ENCODE measurements at regions not wholly inside any gene's neighbourhood (a gene's known extent, or its start where the extent isn't known, plus 50 kb on each side); places are given as distances from the start of the nearest gene placed in this dataset.

GRCh38 chr1:226816576-226816975 is 53.8 kb upstream of the PSEN2 start:
- DNase-seq (ENCODE audit: low read depth) = peak; percentile 56

- DNase-seq (ENCODE audit: low read depth) = peak; percentile 59
Observed at GRCh38 chr1:226814751-226815537, 55.5 kb upstream of the PSEN2 start.

- no peak for DNase-seq (ENCODE audit: low read depth)
Observed at GRCh38 chr1:226813671-226814591, 56.5 kb upstream of the PSEN2 start.

DNA sequence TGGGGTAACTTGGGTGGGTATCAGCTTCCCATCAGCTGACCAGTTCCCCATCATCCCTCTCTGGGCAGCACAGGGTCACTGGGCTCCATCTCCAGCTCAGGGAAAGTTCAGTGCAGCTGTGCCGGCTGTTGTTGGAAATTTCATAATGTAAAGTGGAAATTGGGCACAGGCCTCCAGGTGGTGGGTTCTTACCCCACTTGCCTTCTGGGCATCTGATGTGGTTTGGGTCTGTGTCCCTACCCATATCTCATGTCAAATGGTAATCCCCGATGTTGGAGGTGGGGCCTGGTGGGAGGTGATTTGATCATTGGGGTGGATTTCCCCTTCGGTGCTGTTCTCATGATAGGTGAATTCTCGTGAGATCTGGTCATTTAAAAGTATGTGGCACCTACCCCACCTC is 59.7 kb upstream of the PSEN2 start:
- DNase-seq (ENCODE audit: low read depth) = no peak

DNA sequence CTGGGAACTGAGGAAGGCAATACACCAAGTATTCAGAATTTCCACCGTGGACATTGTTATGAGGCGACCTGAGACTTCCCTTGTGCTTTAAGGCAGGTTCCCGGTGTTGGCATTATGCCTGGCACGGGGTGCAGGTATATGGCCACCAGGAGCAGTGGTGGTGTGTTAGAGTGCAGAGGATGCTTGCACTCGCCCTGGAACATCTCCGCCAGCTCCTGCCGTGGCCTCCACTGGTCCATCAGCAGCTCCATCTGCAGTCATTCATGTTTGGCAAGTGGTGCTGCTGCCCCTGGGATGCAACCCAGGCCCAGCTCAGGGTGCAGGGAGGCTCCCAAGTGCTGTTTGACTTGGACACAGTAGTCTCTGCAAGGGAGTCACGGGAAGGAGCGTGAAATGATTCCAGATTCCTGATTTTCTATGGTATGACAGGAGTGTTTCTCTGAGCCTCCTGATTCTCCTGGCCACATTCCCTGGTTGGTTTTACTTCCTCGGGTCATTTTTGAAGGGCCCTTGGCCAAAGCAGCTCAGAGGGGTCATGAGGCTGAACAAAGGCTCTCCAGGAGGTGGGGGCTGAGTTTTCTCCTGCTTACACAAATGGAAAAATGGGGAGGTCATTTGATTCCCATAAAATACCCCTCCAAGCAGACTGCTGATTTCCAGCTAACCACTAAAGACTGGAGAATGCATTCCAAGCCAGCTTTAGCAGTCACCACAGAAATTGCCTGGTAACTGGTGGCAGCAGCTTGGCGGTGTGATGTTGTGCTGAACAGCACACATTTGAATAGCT is 60.4 kb upstream of the PSEN2 start:
- DNase-seq (ENCODE audit: low read depth) = peak; percentile 17

GRCh38 chr1:226808501-226808900 is 61.9 kb upstream of the PSEN2 start:
- DNase-seq (ENCODE audit: low read depth) = no peak

DNA sequence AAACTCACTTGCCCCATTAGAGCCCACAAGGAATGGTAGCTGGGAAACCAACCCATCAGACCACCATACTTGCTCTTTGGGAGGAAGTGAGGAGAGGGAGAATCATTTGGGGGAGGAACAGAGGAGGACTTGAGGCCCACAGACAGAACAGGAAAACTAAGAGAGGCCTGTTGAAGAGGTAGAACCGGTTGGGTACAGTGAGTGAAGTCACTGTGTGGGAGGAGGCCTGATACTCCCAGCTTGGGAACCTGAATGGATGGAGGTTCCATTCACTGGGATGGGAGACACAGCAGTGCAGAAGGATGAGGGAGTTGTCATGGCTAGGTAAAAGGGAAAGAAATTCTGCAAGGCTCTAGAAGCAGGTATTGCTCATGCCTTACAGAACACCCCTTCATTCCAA is 63.4 kb upstream of the PSEN2 start:
- DNase-seq (ENCODE audit: low read depth) = no peak

- DNase-seq (ENCODE audit: low read depth) = no peak
Observed at GRCh38 chr1:226804907-226805759, 65.3 kb upstream of the PSEN2 start.

DNA sequence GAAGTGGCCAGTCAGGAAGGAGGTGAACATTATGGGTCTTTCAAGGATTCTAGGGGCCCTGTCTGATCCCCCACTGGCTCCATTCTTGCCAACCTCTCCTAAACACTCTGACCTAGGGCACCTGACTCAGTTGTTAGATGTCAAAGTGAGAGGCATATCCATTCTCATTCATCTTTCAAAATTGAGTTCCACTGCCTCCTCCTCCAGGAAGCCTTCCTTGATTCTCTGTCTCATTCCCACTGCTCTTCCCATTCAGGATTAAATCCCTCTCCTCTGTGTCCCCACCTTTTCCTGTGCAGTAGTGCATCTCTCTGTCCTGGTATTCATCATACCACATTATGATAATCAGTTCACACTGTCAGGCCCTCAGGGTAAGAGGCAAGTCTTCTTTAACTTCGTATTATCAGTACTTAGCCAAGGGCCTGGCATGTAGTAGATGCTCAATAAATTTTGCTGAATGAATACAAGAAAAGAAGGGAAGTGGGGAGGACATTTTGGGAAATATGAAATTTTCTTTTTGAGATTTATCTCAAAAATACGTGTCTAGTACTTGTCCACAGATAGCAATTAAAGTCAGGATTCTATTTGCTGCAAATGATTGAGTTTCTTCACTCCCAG is 61.8 kb upstream of the ITPKB start:
- no peak for DNase-seq (ENCODE audit: low read depth)

GRCh38 chr1:226799634-226800281 is 60.7 kb upstream of the ITPKB start:
- peak; percentile 13 for DNase-seq (ENCODE audit: low read depth)

GRCh38 chr1:226798427-226799411 is 59.6 kb upstream of the ITPKB start:
- DNase-seq (ENCODE audit: low read depth) = no peak

DNA sequence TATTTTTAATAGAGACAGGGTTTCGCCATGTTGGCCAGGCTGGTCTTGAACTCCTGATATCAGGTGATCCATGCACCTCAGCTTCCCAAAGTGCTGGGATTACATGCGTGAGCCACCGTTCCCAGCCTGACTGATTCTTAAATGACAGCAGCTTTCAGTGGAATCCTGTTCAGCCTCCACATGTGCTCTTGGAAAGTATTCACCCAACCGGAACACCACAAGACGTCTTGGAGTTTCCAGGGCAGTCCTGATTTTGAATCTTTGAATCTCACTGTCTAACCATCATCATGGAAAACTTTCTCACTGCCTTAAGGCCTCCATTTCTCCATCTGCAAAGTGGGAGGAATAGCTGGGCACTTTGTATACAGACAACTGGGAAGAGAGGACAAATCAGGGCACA is 58.1 kb upstream of the ITPKB start:
- DNase-seq (ENCODE audit: low read depth) = no peak

DNA sequence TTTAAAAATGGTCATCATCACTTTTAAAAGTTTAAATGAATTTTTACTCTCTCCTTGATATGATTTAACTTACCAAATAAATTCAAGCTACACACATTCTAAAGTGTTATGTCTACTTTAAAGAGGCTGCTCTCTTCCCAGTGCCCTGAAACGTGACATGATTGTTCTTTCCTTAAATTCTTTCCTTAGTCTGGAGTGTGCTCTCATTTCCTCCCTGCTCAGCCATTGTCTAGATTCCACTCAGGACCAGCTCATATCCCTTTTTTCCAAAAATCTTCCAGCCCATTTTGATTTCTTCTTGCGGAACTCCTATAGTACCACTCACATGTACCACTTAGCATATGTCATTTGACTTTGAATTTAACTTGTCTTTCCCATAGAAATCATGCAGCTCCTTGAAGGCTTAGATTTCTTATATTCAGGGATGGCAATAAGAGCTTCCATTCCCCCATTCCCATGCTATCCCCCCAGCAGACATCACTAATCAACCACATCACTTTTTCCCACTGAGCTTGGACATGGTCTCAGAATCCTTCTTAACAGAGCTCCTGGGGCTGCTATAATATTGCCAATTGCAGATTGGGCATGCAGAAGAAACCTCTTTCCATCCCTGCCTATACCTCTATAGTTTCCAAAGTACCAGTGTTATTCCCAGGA is 54.7 kb upstream of the ITPKB start:
- DNase-seq (ENCODE audit: low read depth) = no peak

DNA sequence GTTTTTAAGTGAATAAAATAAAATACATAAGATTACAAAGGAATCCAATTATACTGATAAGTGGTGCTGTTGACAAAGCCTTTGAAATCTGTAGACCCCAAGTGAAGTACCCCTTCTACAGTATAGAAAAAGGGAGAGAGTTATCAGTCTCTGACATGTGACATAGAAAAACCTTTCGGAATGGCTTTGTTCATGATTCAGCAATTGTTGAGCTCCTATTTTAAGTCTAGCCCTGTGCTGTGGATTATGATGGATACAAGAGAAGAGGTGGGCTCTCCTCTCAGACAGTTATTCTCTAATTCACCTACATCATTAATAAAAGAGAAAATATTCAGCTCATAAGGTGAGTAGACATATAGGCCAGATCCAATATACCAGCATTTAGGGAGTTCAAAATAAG is 53.3 kb upstream of the ITPKB start:
- DNase-seq (ENCODE audit: low read depth) = no peak

DNA sequence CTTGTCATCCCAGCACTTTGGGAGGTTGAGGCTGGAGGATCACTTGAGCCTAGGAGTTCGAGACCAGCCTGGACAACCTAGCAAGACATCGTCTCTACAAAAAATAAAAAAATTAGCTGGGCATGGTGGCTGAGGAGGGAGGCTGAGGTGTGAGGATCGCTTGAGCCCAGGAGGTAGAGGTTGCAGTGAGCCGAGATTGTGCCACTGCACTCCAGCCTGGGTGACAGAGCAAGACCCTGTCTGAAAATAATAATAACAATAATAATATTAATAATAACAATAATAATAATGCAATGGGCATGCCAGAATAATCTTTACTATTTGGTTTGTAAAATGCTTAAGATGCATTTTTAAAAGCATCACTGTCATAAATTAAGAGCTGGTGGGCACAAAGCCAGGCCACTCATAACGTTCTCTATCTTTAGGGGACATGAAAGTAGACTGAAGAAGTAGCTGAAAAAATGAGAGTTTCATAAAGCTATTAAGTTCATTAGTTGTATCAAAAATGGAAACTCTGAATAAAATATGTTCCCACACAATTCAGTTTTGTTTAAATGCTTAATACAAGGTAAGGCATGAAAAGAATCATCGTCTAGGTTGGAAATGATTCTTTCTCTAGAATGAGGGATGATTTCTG is 51.6 kb upstream of the ITPKB start:
- DNase-seq (ENCODE audit: low read depth) = no peak

- DNase-seq (ENCODE audit: low read depth) = no peak
Observed at GRCh38 chr1:226788965-226789364, 49.9 kb upstream of the ITPKB start.
